Smooth muscle cell (in vitro differentiated cells): ENCODE measurements at regions not wholly inside any gene's neighbourhood (a gene's known extent, or its start where the extent isn't known, plus 50 kb on each side); places are given as distances from the start of the nearest gene placed in this dataset.

Experiments
- DNase-seq: peaks from one replicate; lab custom pipeline; 2025; ENCODE audit not compliant: unreplicated experiment; lab: John Stamatoyannopoulos, UW
- H2AFZ ChIP-seq: fragments of 200-600 bp; sonication (generic); 2 replicates; pipeline ENCODE4 v1.6.0; 2016; ENCODE audit warnings: antibody characterized with exemption, low read depth, mild to moderate bottlenecking
- H3F3A ChIP-seq: fragments of 200-600 bp; sonication (generic); 2 replicates; pipeline ENCODE4 v1.6.0; 2017; ENCODE audit warnings: antibody characterized with exemption, low read depth
- H3K27ac ChIP-seq: fragments of 200-600 bp; sonication (generic); 2 replicates; pipeline ENCODE4 v1.5.1; 2016; ENCODE audit warnings: low read depth, mild to moderate bottlenecking
- H3K27me3 ChIP-seq: fragments of 200-600 bp; sonication (generic); 2 replicates; pipeline ENCODE4 v1.6.1; 2016; ENCODE audit warnings: low read depth, mild to moderate bottlenecking
- H3K36me3 ChIP-seq: fragments of 200-600 bp; sonication (generic); 2 replicates; pipeline ENCODE4 v1.5.1; 2016; ENCODE audit warnings: low read depth
- H3K4me1 ChIP-seq: fragments of 200-600 bp; sonication (generic); 2 replicates; pipeline ENCODE4 v1.5.1; 2016; ENCODE audit warnings: low read depth
- H3K4me2 ChIP-seq: fragments of 200-600 bp; sonication (generic); 2 replicates; pipeline ENCODE4 v1.6.0; 2016; ENCODE audit warnings: mild to moderate bottlenecking
- H3K4me3 ChIP-seq: fragments of 200-600 bp; sonication (generic); 2 replicates; pipeline ENCODE4 v1.5.1; 2016; ENCODE audit warnings: mild to moderate bottlenecking
- H3K79me2 ChIP-seq: fragments of 200-600 bp; sonication (generic); 2 replicates; pipeline ENCODE4 v1.6.0; 2016; ENCODE audit warnings: low read depth, mild to moderate bottlenecking
- H3K9ac ChIP-seq: fragments of 200-600 bp; sonication (generic); 2 replicates; pipeline ENCODE4 v1.6.0; 2016; ENCODE audit warnings: low read depth
- H3K9me3 ChIP-seq: fragments of 200-600 bp; sonication (generic); replicated peaks from 2 replicates; pipeline ENCODE4 v1.5.1; 2016; ENCODE audit warnings: low read depth
- H4K20me1 ChIP-seq: fragments of 200-600 bp; sonication (generic); 2 replicates; pipeline ENCODE4 v1.6.0; 2016; ENCODE audit warnings: low read depth
- WGBS: methylation state at CpG from one replicate; pipeline ENCODE4 v1.1.7; 2016; ENCODE audit warnings: low lambda C conversion rate; 5-methylcytosine and 5-hydroxymethylcytosine counted together
- TF ChIP-seq, protein P1 (sequence below): fragments of 200-600 bp; sonication (generic); IDR thresholded peaks from 2 replicates; pipeline ENCODE4 v1.5.1; 2017; ENCODE audit warnings: borderline replicate concordance, mild to moderate bottlenecking, antibody characterized with exemption; ENCODE audit not compliant: insufficient read depth, poor library complexity, severe bottlenecking

DNA sequence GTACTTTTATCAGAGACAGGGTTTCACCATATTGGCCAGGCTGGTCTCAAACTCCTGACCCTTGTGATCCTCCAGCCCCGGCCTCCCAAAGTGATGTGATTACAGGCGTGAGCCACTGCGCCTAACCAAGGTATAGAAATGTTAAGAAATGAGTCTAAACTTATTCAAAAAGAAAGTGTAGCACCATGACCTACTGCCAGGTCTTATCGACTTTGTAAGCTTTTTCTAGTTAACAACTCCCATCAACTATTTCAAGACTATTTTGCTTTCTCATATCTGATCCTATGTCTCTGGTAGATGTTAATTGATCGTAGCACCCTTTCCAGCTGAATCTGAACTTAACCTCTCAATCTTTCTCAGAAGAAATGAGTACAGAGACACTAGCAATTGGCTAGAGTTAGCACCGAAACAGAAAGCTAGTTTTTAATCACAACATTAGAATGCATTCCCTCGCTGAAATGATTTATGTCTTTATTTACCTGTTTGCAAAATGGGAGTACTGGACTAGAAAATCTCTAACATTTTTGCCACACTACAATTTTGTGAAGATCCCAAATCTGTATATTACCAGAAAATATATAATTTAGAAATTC is 114.0 kb upstream of the HGF start:
- no peak overlapping the region for H3K4me2 ChIP-seq
- TF ChIP-seq, protein P1, sequence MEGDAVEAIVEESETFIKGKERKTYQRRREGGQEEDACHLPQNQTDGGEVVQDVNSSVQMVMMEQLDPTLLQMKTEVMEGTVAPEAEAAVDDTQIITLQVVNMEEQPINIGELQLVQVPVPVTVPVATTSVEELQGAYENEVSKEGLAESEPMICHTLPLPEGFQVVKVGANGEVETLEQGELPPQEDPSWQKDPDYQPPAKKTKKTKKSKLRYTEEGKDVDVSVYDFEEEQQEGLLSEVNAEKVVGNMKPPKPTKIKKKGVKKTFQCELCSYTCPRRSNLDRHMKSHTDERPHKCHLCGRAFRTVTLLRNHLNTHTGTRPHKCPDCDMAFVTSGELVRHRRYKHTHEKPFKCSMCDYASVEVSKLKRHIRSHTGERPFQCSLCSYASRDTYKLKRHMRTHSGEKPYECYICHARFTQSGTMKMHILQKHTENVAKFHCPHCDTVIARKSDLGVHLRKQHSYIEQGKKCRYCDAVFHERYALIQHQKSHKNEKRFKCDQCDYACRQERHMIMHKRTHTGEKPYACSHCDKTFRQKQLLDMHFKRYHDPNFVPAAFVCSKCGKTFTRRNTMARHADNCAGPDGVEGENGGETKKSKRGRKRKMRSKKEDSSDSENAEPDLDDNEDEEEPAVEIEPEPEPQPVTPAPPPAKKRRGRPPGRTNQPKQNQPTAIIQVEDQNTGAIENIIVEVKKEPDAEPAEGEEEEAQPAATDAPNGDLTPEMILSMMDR: no peak
- H2AFZ ChIP-seq: no peak overlapping the region
- DNase-seq: no peak
- H3K9me3 ChIP-seq: no peaks in the 10 kb centered on the region
- no peaks in the 10 kb centered on the region for H3K27me3 ChIP-seq
- no peaks in the 10 kb centered on the region for H3F3A ChIP-seq
- H4K20me1 ChIP-seq: no peaks in the 10 kb centered on the region
- WGBS: 98% methylated on average over 7 of the region's 7 CpGs
- no peaks in the 10 kb centered on the region for H3K4me1 ChIP-seq
- H3K36me3 ChIP-seq: no peaks in the 10 kb centered on the region
- no peak overlapping the region for H3K27ac ChIP-seq
- H3K79me2 ChIP-seq: no peaks in the 10 kb centered on the region
- no peak overlapping the region for H3K9ac ChIP-seq
- no peak overlapping the region for H3K4me3 ChIP-seq

DNA sequence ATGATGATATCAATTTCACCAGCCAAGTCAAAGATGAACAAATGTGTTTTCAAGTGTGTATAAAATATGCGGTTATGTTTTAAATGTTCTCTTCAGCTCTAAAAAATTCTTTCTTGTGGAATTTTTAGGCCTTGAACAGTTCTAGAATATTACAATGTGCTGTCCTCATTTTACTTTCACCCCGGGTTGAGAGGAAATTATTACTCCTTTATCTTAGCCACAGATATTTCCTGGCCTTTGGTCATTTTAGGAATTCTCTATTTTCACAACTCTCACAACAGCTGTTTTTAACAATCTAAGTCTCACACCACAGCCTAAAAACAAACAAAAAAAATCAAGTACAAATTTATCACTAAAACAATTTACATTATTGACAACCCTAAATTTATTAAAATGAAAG is 112.2 kb upstream of the HGF start:
- H3K36me3 ChIP-seq: no peaks in the 10 kb centered on the region
- H4K20me1 ChIP-seq: no peaks in the 10 kb centered on the region
- WGBS: 59% methylated on average over 2 of the region's 2 CpGs
- no peak for DNase-seq
- H3K4me2 ChIP-seq: peak overlapping the region; percentile 43
- no peaks in the 10 kb centered on the region for H3F3A ChIP-seq
- H3K9ac ChIP-seq: no peak overlapping the region
- H3K79me2 ChIP-seq: no peaks in the 10 kb centered on the region
- TF ChIP-seq, protein P1: no peak
- no peaks in the 10 kb centered on the region for H3K4me1 ChIP-seq
- no peak overlapping the region for H2AFZ ChIP-seq
- H3K4me3 ChIP-seq: no peak overlapping the region
- H3K27ac ChIP-seq: no peak overlapping the region
- no peaks in the 10 kb centered on the region for H3K9me3 ChIP-seq
- no peaks in the 10 kb centered on the region for H3K27me3 ChIP-seq

DNA sequence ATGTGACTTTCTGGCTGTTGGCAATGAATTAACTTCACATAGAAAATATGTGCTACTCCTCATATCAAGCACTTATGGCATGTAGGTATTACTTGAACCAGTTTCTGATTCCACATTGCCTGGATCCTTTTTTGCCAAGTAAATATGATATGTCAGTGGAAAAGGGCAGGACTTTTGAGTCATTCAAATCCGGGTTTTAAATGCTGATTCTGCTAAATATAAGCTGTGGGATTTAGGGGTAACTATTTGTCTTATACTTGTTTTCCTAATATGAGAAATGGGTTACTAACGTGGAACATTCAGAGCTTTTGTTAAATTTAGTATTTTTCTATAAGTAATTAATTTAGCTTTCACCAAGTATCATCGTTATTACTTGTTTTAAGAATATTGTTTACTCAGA is 108.0 kb upstream of the HGF start:
- TF ChIP-seq, protein P1: no peak
- no peak overlapping the region for H3K4me2 ChIP-seq
- H3K4me3 ChIP-seq: no peak overlapping the region
- no peaks in the 10 kb centered on the region for H3F3A ChIP-seq
- 94% methylated on average over 3 of the region's 3 CpGs for WGBS
- H3K79me2 ChIP-seq: no peaks in the 10 kb centered on the region
- no peaks in the 10 kb centered on the region for H3K27me3 ChIP-seq
- no peaks in the 10 kb centered on the region for H4K20me1 ChIP-seq
- no peak overlapping the region for H3K27ac ChIP-seq
- H3K36me3 ChIP-seq: no peaks in the 10 kb centered on the region
- no peak overlapping the region for H2AFZ ChIP-seq
- no peaks in the 10 kb centered on the region for H3K9me3 ChIP-seq
- no peak overlapping the region for H3K9ac ChIP-seq
- no peak for DNase-seq
- H3K4me1 ChIP-seq: no peaks in the 10 kb centered on the region

DNA sequence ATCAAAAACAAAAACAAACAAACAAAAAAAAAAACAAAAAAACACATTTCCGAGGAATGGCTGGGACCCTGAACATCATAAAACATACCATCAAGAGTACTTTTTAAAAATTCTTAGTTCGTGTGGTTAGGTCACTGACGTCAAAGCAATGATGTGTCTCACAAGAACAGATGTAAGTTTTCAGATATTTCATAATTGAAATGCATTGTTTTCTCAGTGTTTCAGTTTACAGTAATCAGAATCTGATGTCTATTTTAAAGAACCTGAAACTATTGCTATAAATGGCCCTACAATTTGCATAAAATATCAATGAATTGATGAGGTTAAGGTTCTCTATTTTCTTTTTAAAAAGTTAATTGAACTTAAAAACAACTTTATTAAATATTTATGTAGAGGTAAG is 103.7 kb upstream of the HGF start:
- H4K20me1 ChIP-seq: no peaks in the 10 kb centered on the region
- WGBS: 88% methylated on average over 3 of the region's 3 CpGs
- TF ChIP-seq, protein P1: no peak
- no peaks in the 10 kb centered on the region for H3K36me3 ChIP-seq
- no peaks in the 10 kb centered on the region for H3K9me3 ChIP-seq
- H3K4me1 ChIP-seq: no peaks in the 10 kb centered on the region
- no peaks in the 10 kb centered on the region for H3F3A ChIP-seq
- no peak for DNase-seq
- H3K4me3 ChIP-seq: no peak overlapping the region
- H2AFZ ChIP-seq: no peak overlapping the region
- no peak overlapping the region for H3K4me2 ChIP-seq
- no peaks in the 10 kb centered on the region for H3K79me2 ChIP-seq
- no peaks in the 10 kb centered on the region for H3K27me3 ChIP-seq
- no peak overlapping the region for H3K9ac ChIP-seq
- no peak overlapping the region for H3K27ac ChIP-seq
